GM23338 (cell line): ENCODE measurements at regions not wholly inside any gene's neighbourhood (a gene's known extent, or its start where the extent isn't known, plus 50 kb on each side); places are given as distances from the start of the nearest gene placed in this dataset.

ENCODE experiments used
- ATAC-seq: fragments of 200-7000 bp; cut with Tn5 transposase; 3 replicates; pipeline ENCODE4 v1.9.1; 2020
- DNase-seq: peaks from one replicate; pipeline ENCODE4 v3.0.0-alpha.2; 2015; ENCODE audit warnings: low spot score
- H2AFZ ChIP-seq: fragments of 200-600 bp; sonication (generic); 2 replicates; pipeline ENCODE4 v1.8.0; 2016; ENCODE audit warnings: antibody characterized with exemption, mild to moderate bottlenecking, moderate library complexity
- H3F3A ChIP-seq: fragments of 200-600 bp; sonication (generic); replicated peaks from 2 replicates; pipeline ENCODE4 v1.8.0; 2017; ENCODE audit warnings: antibody characterized with exemption, mixed run types, low read depth
- H3K27ac ChIP-seq: fragments of 200-600 bp; sonication (generic); 2 replicates; pipeline ENCODE4 v1.6.1; 2016; ENCODE audit warnings: low read depth
- H3K27me3 ChIP-seq: fragments of 200-600 bp; sonication (generic); 2 replicates; pipeline ENCODE4 v1.8.0; 2016; ENCODE audit warnings: mild to moderate bottlenecking, mixed run types, moderate library complexity; ENCODE audit not compliant: insufficient read depth
- H3K36me3 ChIP-seq: fragments of 200-600 bp; sonication (generic); 2 replicates; pipeline ENCODE4 v1.8.0; 2016; ENCODE audit warnings: mild to moderate bottlenecking; ENCODE audit not compliant: insufficient read depth
- H3K4me1 ChIP-seq: fragments of 200-600 bp; sonication (generic); 2 replicates; pipeline ENCODE4 v1.8.0; 2016; ENCODE audit warnings: mild to moderate bottlenecking, moderate library complexity; ENCODE audit not compliant: insufficient read depth
- H3K4me2 ChIP-seq: fragments of 200-600 bp; sonication (generic); 2 replicates; pipeline ENCODE4 v1.7.1; 2017; ENCODE audit warnings: mixed run types
- H3K4me3 ChIP-seq: fragments of 200-600 bp; sonication (generic); 2 replicates; pipeline ENCODE4 v1.6.1; 2016; ENCODE audit warnings: mixed run types
- H3K79me2 ChIP-seq: fragments of 200-600 bp; sonication (generic); replicated peaks from 2 replicates; pipeline ENCODE4 v1.8.0; 2017; ENCODE audit warnings: mild to moderate bottlenecking; ENCODE audit not compliant: insufficient read depth
- H3K9me2 ChIP-seq: fragments of 200-600 bp; sonication (generic); 2 replicates; pipeline ENCODE4 v1.8.0; 2017; ENCODE audit not compliant: insufficient read depth
- H4K20me1 ChIP-seq: fragments of 200-600 bp; sonication (generic); replicated peaks from 2 replicates; pipeline ENCODE4 v1.8.0; 2017; ENCODE audit warnings: mild to moderate bottlenecking; ENCODE audit not compliant: insufficient read depth
- H3K27ac Mint-ChIP-seq: 2 replicates; pipeline ENCODE4 v1.8.0; 2020; ENCODE audit warnings: inconsistent platforms, mild to moderate bottlenecking, moderate library complexity, mixed read lengths
- H3K27me3 Mint-ChIP-seq: 3 replicates; pipeline ENCODE4 v1.8.0; 2022; ENCODE audit warnings: low read depth, mild to moderate bottlenecking, moderate library complexity, mixed read lengths, inconsistent platforms; ENCODE audit not compliant: insufficient read depth, poor library complexity
- H3K36me3 Mint-ChIP-seq: 3 replicates; pipeline ENCODE4 v1.8.0; 2021; ENCODE audit warnings: low read depth, mild to moderate bottlenecking, inconsistent platforms, moderate library complexity, mixed read lengths
- H3K4me1 Mint-ChIP-seq: 3 replicates; pipeline ENCODE4 v1.8.0; 2020; ENCODE audit warnings: mild to moderate bottlenecking, inconsistent platforms, mixed read lengths
- H3K4me3 Mint-ChIP-seq: 3 replicates; pipeline ENCODE4 v1.8.0; 2021; ENCODE audit warnings: moderate library complexity, mild to moderate bottlenecking, inconsistent platforms, mixed read lengths
- H3K9me3 Mint-ChIP-seq: 3 replicates; pipeline ENCODE4 v1.8.0; 2020; ENCODE audit warnings: moderate library complexity, mild to moderate bottlenecking, inconsistent platforms, mixed read lengths
- CREB1 ChIP-seq: fragments of 250-450 bp; sonication (Bioruptor Pico); IDR thresholded peaks from 2 replicates; pipeline ENCODE4 v1.5.0; 2020; ENCODE audit warnings: low read depth, mild to moderate bottlenecking, moderate library complexity
- CTCF ChIP-seq, 2 experiments: fragments of 200-600 bp in 1 of 2; sonication (generic) in 1 of 2; conservative IDR thresholded peaks; 2 replicates each; pipeline versions ENCODE4 v1.5.1 to v1.6.1; 2016 to 2017; ENCODE audit warnings: antibody characterized with exemption in 2 of 2, low read depth in 2 of 2, mild to moderate bottlenecking in 2 of 2, moderate library complexity in 1 of 2
- ETS1 ChIP-seq: IDR thresholded peaks from 2 replicates; pipeline ENCODE4 v1.6.1; 2016; ENCODE audit warnings: antibody characterized with exemption
- EZH2 ChIP-seq: fragments of 200-600 bp; sonication (generic); IDR thresholded peaks from one replicate; pipeline ENCODE4 v1.8.0; 2017; ENCODE audit warnings: antibody characterized with exemption, mild to moderate bottlenecking, low read depth; ENCODE audit not compliant: unreplicated experiment
- EZH2phosphoT487 ChIP-seq: fragments of 200-600 bp; sonication (generic); IDR thresholded peaks from one replicate; pipeline ENCODE4 v1.8.1; 2018; ENCODE audit warnings: antibody characterized with exemption; ENCODE audit not compliant: unreplicated experiment
- NANOG ChIP-seq: IDR thresholded peaks from 2 replicates; pipeline ENCODE4 v1.6.1; 2016; ENCODE audit warnings: antibody characterized with exemption, borderline replicate concordance
- POLR2AphosphoS5 ChIP-seq: IDR thresholded peaks from 2 replicates; pipeline ENCODE4 v1.6.1; 2016; ENCODE audit warnings: antibody characterized with exemption, low read depth
- STAT1 ChIP-seq: IDR thresholded peaks from one replicate; pipeline ENCODE4 v1.6.1; 2016; ENCODE audit warnings: antibody characterized with exemption; ENCODE audit not compliant: unreplicated experiment
- ZNF114 ChIP-seq: fragments of 250-450 bp; sonication (Bioruptor Pico); IDR thresholded peaks from 2 replicates; pipeline ENCODE4 v1.5.0; 2020; ENCODE audit warnings: mild to moderate bottlenecking, moderate library complexity
- ZNF331 ChIP-seq: fragments of 250-450 bp; sonication (Bioruptor Pico); IDR thresholded peaks from 2 replicates; pipeline ENCODE4 v1.5.0; 2020; ENCODE audit warnings: low read depth, mild to moderate bottlenecking, moderate library complexity
- TF ChIP-seq, protein P1 (sequence below): fragments of 250-450 bp; sonication (Bioruptor Pico); IDR thresholded peaks from 2 replicates; pipeline ENCODE4 v1.5.0; 2020; ENCODE audit warnings: mild to moderate bottlenecking, moderate library complexity

GRCh38 chr11:36974771-36975170 is 376.7 kb upstream of the RAG2 start:
- TF ChIP-seq EZH2 (no peak), STAT1 (no peak), EZH2phosphoT487 (no peak), ZNF331 (no peak), POLR2AphosphoS5 (no peak), ETS1 (no peak), CREB1 (CRISPR knock-in tag) (no peak), ZNF114 (CRISPR knock-in tag) (no peak), NANOG (no peak), CTCF (conservative IDR thresholded peaks at IDR 0.05; ENCODE audit: low read depth in 2 of 2) (no peak)
- TF ChIP-seq, protein P1, sequence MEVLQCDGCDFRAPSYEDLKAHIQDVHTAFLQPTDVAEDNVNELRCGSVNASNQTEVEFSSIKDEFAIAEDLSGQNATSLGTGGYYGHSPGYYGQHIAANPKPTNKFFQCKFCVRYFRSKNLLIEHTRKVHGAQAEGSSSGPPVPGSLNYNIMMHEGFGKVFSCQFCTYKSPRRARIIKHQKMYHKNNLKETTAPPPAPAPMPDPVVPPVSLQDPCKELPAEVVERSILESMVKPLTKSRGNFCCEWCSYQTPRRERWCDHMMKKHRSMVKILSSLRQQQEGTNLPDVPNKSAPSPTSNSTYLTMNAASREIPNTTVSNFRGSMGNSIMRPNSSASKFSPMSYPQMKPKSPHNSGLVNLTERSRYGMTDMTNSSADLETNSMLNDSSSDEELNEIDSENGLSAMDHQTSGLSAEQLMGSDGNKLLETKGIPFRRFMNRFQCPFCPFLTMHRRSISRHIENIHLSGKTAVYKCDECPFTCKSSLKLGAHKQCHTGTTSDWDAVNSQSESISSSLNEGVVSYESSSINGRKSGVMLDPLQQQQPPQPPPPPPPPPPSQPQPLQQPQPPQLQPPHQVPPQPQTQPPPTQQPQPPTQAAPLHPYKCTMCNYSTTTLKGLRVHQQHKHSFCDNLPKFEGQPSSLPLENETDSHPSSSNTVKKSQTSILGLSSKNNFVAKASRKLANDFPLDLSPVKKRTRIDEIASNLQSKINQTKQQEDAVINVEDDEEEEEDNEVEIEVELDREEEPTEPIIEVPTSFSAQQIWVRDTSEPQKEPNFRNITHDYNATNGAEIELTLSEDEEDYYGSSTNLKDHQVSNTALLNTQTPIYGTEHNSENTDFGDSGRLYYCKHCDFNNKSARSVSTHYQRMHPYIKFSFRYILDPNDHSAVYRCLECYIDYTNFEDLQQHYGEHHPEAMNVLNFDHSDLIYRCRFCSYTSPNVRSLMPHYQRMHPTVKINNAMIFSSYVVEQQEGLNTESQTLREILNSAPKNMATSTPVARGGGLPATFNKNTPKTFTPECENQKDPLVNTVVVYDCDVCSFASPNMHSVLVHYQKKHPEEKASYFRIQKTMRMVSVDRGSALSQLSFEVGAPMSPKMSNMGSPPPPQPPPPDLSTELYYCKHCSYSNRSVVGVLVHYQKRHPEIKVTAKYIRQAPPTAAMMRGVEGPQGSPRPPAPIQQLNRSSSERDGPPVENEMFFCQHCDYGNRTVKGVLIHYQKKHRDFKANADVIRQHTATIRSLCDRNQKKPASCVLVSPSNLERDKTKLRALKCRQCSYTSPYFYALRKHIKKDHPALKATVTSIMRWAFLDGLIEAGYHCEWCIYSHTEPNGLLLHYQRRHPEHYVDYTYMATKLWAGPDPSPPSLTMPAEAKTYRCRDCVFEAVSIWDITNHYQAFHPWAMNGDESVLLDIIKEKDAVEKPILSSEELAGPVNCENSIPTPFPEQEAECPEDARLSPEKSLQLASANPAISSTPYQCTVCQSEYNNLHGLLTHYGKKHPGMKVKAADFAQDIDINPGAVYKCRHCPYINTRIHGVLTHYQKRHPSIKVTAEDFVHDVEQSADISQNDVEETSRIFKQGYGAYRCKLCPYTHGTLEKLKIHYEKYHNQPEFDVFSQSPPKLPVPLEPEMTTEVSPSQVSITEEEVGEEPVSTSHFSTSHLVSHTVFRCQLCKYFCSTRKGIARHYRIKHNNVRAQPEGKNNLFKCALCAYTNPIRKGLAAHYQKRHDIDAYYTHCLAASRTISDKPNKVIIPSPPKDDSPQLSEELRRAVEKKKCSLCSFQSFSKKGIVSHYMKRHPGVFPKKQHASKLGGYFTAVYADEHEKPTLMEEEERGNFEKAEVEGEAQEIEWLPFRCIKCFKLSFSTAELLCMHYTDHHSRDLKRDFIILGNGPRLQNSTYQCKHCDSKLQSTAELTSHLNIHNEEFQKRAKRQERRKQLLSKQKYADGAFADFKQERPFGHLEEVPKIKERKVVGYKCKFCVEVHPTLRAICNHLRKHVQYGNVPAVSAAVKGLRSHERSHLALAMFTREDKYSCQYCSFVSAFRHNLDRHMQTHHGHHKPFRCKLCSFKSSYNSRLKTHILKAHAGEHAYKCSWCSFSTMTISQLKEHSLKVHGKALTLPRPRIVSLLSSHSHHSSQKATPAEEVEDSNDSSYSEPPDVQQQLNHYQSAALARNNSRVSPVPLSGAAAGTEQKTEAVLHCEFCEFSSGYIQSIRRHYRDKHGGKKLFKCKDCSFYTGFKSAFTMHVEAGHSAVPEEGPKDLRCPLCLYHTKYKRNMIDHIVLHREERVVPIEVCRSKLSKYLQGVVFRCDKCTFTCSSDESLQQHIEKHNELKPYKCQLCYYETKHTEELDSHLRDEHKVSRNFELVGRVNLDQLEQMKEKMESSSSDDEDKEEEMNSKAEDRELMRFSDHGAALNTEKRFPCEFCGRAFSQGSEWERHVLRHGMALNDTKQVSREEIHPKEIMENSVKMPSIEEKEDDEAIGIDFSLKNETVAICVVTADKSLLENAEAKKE (CRISPR knock-in tag) = no peak
- H3K27ac ChIP-seq = no peak overlapping the region

More at GRCh38 chr11:36974771-36975170, 376.7 kb upstream of the RAG2 start:
- Histone ChIP-seq H3K4me2 (no peak overlapping the region), H4K20me1 (no peaks in the 10 kb centered on the region), H3K4me1 (no peaks in the 10 kb centered on the region), H3F3A (no peaks in the 10 kb centered on the region), H2AFZ (no peak overlapping the region), H3K79me2 (no peaks in the 10 kb centered on the region), H3K27me3 (no peaks in the 10 kb centered on the region), H3K9me2 (no peaks in the 10 kb centered on the region), H3K36me3 (peaks cover 6% of the 10 kb centered on the region; the same call in 1 of the 2 replicates), H3K4me3 (no peak overlapping the region)
- peaks cover 88% of the 10 kb centered on the region for H3K9me3 Mint-ChIP-seq
- no peaks in the 10 kb centered on the region for H3K27me3 Mint-ChIP-seq
- DNase-seq (no peak), ATAC-seq (no peak)
- H3K36me3 Mint-ChIP-seq = peaks cover 18% of the 10 kb centered on the region
- H3K27ac Mint-ChIP-seq = no peak overlapping the region
- no peaks in the 10 kb centered on the region for H3K4me1 Mint-ChIP-seq
- no peak overlapping the region for H3K4me3 Mint-ChIP-seq
